Neuron (in vitro differentiated cells): ENCODE measurements at regions not wholly inside any gene's neighbourhood (a gene's known extent, or its start where the extent isn't known, plus 50 kb on each side); places are given as distances from the start of the nearest gene placed in this dataset.
"Not testable (repeated sequence)": the region's sequence is repeated elsewhere in the genome, so short reads cannot be mapped to it uniquely, and the experiment has no call there.

ENCODE experiments used
- H2AFZ ChIP-seq: one replicate; pipeline ENCODE4 v1.6.1; 2013; ENCODE audit warnings: low read depth, mild to moderate bottlenecking, inconsistent platforms, low read length, moderate library complexity
- H3K27me3 ChIP-seq: one replicate; pipeline ENCODE4 v1.6.1; 2013; ENCODE audit warnings: low read length; ENCODE audit not compliant: insufficient read depth
- H3K36me3 ChIP-seq: one replicate; pipeline ENCODE4 v1.6.1; 2013; ENCODE audit warnings: low read length; ENCODE audit not compliant: insufficient read depth
- H3K4me1 ChIP-seq: one replicate; pipeline ENCODE4 v1.6.1; 2013; ENCODE audit warnings: low read length; ENCODE audit not compliant: insufficient read depth
- H3K4me3 ChIP-seq: 2 replicates; pipeline ENCODE4 v1.5.1; 2013; ENCODE audit warnings: mild to moderate bottlenecking, low read length, moderate library complexity
- H3K9me3 ChIP-seq: one replicate; pipeline ENCODE4 v1.6.1; 2013; ENCODE audit warnings: low read length

DNA sequence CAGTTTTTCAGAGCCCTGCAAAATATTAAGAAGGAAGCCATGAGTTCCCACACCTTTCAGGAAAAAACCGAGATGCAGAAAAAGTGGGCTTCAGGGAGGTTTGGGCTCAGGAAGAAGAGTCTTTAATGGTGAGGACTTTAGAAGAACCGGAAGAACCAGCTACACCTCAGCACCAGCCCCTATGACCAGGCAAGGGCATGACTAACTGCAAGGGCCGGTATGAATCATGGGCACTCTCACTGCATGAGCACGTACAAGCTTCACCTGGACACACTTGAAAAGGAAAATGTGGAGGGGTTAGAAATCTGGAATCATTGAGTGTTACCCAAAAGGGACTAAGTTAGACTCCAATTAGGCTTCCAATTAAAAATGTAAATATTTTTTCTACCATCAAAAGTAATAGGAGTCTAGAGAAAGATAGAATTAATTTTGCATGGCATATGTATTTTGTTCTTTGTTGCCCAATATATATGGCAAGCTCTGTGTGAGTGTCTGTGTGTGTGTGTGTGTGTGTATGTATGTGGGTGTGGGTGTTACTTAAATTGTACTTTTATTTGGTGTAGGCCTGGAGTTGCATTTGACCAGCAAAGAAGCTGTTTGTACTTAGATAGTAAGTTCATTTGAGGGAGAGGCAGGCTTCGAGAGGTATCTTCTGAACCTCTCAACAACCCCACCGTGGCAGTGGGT, 66.5 kb upstream of the THUMPD2 start:
- peaks cover 2% of the 10 kb centered on the region for H3K9me3 ChIP-seq

GRCh38 chr2:39839261-39839848, 60.3 kb upstream of the THUMPD2 start:
- Histone ChIP-seq H3K4me3 (no peak overlapping the region), H3K27me3 (no peaks in the 10 kb centered on the region), H3K9me3 (no peaks in the 10 kb centered on the region), H3K4me1 (no peaks in the 10 kb centered on the region), H3K36me3 (no peaks in the 10 kb centered on the region), H2AFZ (no peak overlapping the region)

More for the DNA sequence above, 66.5 kb upstream of the THUMPD2 start:
- Histone ChIP-seq H3K4me3 (no peak overlapping the region), H3K36me3 (no peaks in the 10 kb centered on the region), H3K4me1 (no peaks in the 10 kb centered on the region), H3K27me3 (no peaks in the 10 kb centered on the region), H2AFZ (no peak overlapping the region)

DNA sequence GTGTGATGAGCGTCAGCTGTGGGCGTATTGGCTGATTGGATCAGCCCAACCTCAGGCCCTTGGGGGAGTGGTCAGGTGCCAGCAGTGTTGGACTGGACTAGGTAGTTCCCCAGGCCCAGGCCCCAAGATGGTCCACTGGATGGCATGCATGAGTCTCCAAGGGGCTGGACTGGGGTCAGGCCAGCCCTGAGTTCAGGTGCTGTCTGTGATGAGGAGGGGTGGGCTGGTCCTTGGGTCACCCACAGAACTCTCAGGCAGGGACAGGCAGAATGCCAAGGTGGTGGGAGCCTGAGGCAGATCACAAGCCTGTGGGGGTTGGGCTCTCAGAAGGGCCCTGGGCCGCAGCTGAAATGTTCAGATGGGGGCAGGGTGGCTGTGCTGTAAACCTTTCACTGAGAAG, 59.5 kb upstream of the THUMPD2 start:
- H2AFZ ChIP-seq: no peak overlapping the region
- H3K4me1 ChIP-seq: no peaks in the 10 kb centered on the region
- H3K4me3 ChIP-seq: no peak overlapping the region
- no peaks in the 10 kb centered on the region for H3K27me3 ChIP-seq
- H3K9me3 ChIP-seq: no peaks in the 10 kb centered on the region
- no peaks in the 10 kb centered on the region for H3K36me3 ChIP-seq

DNA sequence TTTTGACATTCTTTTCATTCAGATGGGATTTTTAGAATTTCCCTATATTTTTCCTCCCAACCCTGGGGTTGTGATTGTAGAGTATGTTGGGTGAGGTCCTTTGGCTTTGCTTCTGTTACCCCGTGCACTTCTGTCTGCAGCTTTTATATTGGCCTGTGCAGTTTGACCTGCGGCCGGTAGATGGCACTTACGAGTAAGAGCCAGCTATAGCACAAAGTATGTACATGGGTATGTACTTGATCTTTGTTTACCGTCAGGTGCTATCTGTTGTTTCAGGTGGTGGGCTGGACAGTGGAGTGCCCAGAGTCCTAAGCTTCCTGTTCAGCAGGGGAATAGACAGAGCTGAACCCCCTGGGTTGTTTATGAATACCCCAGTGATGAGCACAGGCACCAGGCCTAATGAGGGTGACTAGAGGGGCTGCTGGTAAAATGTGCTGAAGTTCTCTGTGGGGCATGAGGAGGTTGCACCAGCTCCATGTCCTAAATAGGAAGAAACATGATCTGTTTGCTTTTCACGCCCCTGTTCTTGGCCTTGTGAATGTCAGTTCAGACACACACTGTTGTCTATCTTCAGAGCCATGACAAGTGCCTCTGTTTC, 58.9 kb upstream of the THUMPD2 start:
- Histone ChIP-seq H2AFZ (no peak overlapping the region), H3K4me3 (no peak overlapping the region), H3K36me3 (no peaks in the 10 kb centered on the region), H3K27me3 (no peaks in the 10 kb centered on the region), H3K4me1 (no peaks in the 10 kb centered on the region), H3K9me3 (no peaks in the 10 kb centered on the region)

DNA sequence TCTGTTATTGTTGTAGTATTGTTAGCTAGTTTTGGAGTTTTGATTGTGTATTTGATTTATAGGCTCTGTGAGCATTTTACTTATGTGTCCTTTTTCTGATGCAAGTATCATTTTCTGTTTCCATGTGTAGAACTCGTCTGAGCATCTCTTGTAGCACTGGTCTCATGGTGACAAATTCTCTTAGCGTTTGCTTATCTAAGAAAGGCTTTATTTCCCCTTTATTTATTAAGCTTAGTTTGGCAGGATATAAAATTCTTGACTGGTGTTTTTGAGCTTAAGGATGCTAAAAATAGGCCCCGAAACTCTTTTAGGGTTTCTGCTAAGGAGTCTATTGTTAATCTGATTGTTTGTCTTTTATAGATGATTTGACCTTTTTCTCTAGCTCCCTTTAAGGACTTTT, 57.6 kb upstream of the THUMPD2 start:
- no peaks in the 10 kb centered on the region for H3K36me3 ChIP-seq
- H2AFZ ChIP-seq: no peak overlapping the region
- no peaks in the 10 kb centered on the region for H3K27me3 ChIP-seq
- no peak overlapping the region for H3K4me3 ChIP-seq
- H3K9me3 ChIP-seq: no peaks in the 10 kb centered on the region
- H3K4me1 ChIP-seq: no peaks in the 10 kb centered on the region

- Histone ChIP-seq H3K36me3 (no peaks in the 10 kb centered on the region), H3K4me1 (no peaks in the 10 kb centered on the region), H2AFZ (no peak overlapping the region), H3K9me3 (no peaks in the 10 kb centered on the region), H3K4me3 (no peak overlapping the region), H3K27me3 (no peaks in the 10 kb centered on the region)
Observed at GRCh38 chr2:39834426-39834825, 55.4 kb upstream of the THUMPD2 start.

DNA sequence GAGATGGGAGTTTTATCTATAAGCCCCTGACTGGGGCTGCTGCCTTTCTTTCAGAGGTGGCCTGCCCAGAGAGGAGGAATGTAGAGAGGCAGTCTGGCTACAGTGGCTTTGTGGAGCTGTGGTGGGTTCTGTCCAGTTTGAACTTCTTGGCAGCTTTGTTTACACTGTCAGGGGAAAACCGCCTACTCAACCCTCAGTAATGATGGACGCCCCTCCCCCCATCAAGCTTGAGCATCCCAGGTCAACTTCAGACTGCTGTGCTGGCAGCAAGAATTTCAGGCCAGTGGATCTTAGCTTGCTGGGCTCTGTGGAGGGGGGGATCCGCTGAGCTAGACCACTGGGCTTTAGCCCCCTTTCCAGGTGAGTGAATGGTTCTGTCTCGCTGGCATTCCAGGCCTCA, 51.6 kb upstream of the THUMPD2 start:
- H3K4me1 ChIP-seq, H2AFZ ChIP-seq, H3K9me3 ChIP-seq, H3K4me3 ChIP-seq, H3K27me3 ChIP-seq, H3K36me3 ChIP-seq: not testable (repeated sequence)
